DMS53 treated with DMSO at 0.1 percent for 48 hours (cell line): ENCODE measurements at regions not wholly inside any gene's neighbourhood (a gene's known extent, or its start where the extent isn't known, plus 50 kb on each side); places are given as distances from the start of the nearest gene placed in this dataset.

Experiments used
- DNase-seq: peaks from one replicate; lab custom pipeline; 2025; ENCODE audit not compliant: unreplicated experiment; lab: John Stamatoyannopoulos, UW

DNA sequence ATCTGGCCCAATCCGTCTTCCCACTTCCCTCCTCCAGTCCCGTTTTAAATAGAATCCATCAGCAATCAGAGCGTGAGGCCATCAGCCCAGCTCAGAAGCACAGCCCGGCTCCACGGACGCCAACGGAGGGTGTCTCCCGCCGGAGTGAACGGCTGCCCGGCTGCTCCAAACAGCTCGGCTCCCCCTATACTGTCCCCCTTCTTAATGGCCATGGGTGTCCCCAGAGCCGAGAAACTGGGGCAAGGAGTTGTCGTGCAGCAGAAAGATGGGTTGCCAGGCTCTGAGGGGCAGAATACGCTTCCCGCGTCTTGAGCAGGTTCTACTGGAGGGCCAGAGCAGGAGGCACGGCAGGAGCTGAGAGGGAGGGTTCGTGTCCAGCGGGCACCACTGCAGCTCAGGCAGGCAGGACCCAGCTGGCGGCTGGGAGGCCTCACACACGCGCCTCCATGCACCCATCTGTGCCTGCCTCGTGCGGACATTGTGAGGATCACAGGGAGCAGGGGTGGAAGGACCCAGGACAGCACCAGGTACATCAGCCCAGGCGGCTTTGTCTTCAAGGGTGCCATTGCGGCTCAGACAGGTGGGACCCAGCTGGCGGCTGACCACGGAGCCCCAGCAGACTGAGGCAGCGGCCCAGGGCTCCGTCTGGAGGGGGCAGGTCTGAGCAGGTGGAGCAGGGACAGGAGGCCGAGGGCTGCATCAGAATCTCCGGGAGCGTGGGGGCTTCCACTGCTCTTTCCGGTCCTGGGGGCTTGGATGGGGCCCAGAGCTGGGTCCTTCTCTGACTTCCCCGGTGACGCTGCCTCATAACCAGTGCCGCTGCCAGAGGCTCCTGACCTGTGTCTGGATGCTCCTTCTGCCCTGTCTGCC, 882.7 kb downstream of the BRD1 start:
- no peak for DNase-seq

DNA sequence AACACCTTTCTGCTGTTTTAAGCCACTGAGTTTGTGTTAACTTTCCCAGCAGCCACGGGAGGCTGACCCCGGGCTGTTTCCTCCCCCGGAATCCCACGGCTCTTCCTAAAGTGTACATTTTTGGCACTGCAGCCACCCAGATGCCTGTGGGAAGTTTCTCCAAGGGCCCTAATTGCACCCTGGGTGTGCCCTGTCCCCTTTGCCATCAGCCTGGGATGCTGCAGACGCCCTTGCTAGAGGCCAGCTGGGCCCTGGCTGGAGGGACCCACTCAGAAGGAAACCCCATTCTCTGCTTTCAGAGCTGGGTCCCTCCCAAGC, 883.3 kb downstream of the BRD1 start:
- no peak for DNase-seq

DNA sequence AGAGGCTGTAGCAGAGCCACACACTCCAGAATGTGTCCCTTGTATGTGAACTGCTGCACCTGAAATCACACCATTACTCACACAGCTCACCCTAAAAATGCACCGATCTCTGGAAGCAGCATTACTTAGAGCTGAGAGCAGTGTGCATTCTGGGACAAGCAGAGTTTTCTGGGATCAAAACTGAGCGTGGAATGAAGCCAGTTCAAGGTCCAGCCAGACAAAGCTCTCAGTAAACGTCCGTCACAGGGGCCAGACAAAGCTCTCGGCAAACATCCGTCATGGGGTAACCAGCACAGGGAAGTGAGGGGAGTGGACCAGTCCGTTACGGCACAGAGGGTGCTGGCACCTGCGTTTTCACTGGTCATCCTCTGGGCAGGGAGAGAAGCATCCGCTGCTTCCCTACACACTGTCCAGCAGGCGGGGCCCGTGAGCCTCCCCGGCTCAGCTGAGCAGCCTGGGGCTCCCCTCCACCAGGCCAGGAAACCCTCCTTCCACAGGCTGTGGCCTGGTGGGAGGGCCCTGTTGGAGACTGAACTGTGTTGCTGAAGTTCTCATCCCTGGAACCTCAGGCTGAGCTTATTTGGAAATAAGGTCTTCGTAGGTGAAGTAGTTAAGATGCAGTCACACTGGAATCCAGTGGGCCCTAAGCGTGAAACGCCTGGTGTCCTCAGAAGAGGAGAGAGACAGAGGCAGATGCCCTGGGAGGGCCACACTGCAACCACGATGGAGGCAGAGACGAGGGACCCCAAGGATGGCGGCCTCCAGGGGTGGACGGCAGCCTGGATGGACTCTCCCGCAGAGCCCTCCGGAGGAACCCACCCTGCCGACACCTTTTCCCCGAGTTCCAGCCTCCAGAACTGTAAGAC, 883.9 kb downstream of the BRD1 start:
- no peak for DNase-seq

- no peak for DNase-seq
These were observed 884.7 kb downstream of the BRD1 start for GRCh38 chr22:48942698-48943566.

- DNase-seq, result no peak
These were observed 885.6 kb downstream of the BRD1 start for GRCh38 chr22:48941903-48942575.

GRCh38 chr22:48941033-48941902, 886.4 kb downstream of the BRD1 start:
- no peak for DNase-seq

DNA sequence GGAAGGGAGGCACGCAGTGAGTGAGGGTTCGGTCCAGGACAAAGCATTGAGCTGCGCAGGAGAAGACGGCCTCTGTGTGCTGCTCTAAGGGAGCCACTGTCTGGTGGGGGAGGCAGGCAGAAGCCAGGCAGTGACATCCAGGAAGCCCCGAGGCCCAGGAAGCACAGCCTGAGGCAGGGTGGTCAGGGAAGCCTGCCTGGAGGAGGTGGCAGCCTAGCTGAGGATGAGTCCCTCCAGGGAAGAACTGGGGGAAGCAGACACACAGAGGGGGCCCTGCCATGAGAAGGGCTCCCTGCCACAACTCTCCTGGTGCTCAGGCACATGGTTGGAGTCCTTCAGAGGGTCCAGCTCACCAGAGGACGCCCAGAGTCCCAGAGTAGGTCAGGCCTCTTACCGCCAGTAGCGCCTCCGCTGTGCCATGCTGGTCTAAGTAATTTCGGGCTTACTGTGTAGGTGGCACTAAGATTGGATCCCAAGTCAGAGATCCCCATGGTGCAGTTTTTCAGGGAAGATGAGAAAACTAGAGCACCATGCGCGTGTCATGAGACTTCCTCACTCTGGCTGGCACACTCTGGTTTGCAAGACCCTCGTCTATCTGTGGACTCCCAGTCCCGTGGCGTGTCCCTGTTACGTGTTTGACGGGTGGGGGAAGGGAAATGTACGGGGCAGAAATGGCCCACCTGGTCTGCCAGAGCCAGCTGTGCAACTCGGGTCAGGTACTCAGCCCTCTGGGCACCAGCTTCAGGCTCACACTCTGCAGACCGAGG, 887.2 kb downstream of the BRD1 start:
- DNase-seq, result no peak

DNA sequence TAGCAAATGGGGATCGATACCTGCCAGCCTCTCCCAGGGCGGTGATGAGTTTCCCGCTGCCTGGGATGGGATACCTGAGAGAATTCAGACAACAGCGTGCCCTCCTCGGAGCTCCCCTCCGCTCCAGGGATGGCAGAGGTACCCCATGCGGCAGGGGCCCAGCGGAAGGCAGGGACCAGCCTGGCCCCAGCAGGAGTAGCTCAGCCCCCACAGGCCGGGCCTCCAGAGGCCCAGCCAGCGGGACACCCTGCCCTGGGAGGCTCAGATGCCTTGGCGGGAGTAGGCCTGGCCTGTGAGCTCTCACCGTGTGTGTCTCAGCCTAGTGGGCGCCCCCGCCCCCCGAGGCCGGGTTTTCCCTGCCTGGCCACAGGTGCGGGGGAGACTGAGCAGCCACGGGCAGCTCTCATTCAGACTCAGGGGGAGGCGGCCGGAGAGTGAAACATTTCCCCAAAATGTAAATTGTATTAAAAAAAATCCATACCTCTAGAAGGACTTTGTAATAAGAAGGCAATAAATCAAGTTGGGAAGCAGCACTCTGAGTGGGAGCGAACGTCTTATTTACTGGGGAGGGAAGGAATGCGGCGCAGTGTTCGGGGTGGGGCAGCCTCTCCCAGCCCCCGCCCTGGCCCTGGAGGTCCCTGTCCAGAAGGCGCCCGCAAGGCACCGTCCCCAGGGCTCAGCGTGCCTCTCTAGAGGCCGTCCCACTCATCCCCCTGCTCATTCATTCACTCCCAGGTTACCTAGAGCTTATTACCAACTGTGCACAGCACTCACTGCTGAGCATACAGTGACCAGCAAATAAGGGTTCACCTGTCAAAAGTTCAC, 888.0 kb downstream of the BRD1 start:
- no peak for DNase-seq

- DNase-seq, result no peak
These were observed 888.9 kb downstream of the BRD1 start for GRCh38 chr22:48938741-48939140.

DNA sequence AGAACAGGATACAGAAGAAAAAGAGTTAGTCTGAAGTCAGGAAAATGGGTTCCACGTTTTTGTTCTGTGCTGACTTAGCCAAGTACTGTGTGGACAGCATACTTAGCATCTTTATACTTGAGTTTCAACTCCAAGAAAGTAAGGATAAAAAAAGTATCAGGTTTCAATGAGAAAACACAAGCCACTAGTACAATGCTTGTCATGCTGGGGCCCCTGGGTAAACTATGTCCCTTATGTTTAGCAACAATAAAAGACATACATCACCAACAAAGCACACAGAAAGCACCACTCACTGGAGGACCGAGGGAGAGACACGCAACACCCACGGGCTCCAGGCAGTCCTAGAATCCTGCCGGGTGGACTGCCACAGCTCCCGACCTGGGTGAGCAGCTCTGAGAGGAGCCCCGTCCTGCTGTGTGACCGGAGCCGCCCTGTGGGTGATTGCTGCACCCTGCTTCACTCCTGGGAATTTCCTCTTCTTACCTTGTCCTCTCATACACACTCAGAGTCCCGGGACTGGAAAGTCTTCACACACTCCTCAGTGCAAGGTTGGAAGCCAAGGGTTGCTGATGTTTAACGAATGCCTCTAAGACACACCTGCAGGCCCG, 890.5 kb downstream of the BRD1 start:
- no peak for DNase-seq

GRCh38 chr22:48936391-48936790, 891.3 kb downstream of the BRD1 start:
- DNase-seq, result no peak

DNA sequence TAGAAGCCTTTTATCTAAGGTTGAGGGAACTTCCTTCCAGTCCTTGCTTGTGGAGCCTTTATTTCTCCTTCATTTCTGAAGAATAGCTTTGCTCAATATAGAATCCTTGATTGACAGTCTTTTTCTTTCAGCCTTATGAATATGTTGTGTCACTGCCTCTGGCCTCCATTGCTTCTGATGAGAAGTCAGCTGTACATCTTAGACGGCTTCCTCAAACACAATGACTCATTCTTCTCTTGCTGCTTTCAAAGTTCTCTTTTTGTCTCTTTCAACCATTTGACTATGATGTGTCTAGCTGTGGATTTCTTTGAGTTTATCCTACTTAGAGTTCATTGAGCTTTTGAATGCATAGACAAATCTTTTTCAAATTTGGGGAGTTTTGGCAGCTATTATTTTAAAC, 893.2 kb downstream of the BRD1 start:
- DNase-seq, result no peak

DNA sequence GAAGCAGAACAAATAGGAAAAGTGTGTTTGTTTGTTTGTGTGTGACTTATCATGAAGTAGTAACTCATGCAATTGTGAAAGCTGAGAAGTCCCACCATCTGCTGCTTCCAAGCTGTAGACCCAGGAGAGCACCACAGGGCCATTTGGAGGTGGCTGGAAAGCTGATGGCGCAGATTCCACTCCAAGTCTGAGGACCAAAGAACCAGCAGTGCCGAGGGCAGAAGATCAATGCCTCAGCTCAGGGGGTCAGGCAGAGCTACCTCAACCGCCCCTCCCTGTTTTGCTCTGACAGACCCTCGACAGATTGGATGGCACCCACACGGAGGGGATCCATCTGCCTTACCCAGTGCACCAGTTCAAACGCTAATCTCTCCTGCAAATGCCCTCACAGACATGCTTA, 896.2 kb downstream of the BRD1 start:
- no peak for DNase-seq

DNA sequence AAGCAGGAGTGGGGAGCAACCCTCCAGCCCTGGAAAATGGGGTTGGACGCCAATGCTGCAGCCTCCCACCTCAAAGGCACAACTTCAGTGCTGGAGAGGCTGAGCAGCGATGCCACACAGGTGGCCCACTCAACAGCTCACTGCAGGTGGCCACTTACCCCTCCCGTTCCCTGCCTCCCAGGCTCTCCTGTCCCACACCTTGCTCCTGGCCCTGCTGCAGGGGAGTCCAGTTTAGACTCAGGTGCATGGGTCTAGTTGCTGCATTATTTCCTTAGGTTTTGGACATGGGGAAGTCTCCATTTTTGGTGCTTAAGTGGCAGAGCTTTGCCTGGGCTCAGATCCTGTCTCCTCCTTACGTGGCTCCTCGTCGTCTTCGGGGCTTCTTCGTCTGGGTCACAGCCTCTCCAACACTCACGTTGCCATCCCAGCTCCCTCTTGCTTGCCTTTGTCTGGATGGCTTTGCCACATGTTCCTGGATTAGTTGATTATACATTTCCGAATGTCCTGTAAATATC, 898.3 kb downstream of the BRD1 start:
- no peak for DNase-seq

DNA sequence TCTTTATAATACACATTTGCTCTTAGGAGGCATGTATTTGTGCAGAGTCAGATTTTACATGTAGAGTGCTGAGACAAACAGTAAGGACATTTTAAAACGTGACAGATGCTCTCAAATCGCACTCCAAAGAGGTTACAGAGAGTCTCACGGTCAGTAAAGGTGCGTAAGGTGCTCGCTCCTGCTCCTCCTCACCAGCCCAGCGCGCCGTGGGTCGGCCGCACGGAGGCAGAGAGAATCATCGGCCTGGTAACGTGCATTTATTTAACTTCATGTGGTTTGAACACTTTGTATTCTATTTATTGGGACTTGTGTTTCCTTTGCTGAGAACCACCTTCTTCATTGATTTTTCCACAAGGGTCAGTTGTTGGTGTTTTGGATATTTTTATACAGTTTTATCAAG, 900.1 kb downstream of the BRD1 start:
- DNase-seq, result no peak

GRCh38 chr22:48926643-48927042, 901.0 kb downstream of the BRD1 start:
- DNase-seq, result no peak

DNA sequence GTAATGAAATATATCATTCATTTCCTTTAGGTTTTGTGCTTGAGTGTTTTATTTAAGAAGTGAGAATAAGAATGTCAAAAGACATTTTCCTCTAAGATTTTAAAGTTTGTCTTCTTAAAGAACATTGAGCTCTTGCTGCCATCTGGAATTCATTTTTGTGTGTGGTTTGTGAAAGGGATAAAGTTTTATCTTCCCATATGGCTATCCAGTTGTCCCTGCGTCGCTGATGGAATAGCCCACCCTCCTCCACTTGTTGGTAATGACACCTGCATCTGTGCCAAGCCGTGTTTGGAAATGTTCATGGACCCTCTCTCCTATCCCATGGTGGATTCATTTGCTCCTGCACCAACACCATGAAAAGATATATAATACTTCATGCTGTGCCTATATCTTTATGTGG, 901.5 kb downstream of the BRD1 start:
- DNase-seq, result no peak

GRCh38 chr22:48925450-48925849, 902.2 kb downstream of the BRD1 start:
- DNase-seq, result no peak
